ENCODE measurements at regions not wholly inside any gene's neighbourhood (a gene's known extent, or its start where the extent isn't known, plus 50 kb on each side); places are given as distances from the start of the nearest gene placed in this dataset.

DNA sequence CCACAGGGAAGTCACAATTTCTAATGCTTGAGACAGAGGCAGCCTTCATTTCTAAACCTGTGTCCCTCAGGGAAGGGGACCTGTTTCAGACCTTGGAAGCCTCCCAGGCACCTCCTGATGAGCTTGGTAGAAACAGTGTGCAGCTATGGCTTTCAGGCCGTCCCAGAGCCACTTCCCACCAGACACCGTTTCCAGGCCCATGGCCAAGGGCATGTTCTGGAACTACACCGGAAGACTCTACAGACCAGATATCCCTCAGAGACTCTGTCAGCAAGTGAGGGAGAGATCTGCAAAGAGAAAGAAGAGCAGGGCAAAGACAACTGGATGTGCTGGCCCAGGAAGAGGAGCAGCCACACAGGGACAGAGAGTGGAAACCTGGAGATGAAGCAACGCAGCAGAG, 82.2 kb upstream of the HSPA9 start:
- Histone ChIP-seq H3K4me1 (ENCODE audit: control insufficient read depth, insufficient read depth, low read length) (peaks cover 26% of the 10 kb centered on the region), H3K27ac (ENCODE audit: control insufficient read depth, insufficient read depth) (no peak overlapping the region), H2AFZ (ENCODE audit: control insufficient read depth, low read depth, low read length) (no peak overlapping the region), H4K20me1 (ENCODE audit: control insufficient read depth, insufficient read depth) (no peaks in the 10 kb centered on the region), H3K27me3 (replicated peaks in 1 of 2; ENCODE audit: control insufficient read depth in 2 of 2, insufficient read depth in 2 of 2, low read length in 1 of 2) (no peaks in the 10 kb centered on the region), H3K9ac (ENCODE audit: control insufficient read depth, insufficient read depth, low read length) (no peak overlapping the region), H3K79me2 (ENCODE audit: control insufficient read depth, insufficient read depth, low read length) (no peaks in the 10 kb centered on the region), H3K4me3 (no peak overlapping the region), H3K4me2 (ENCODE audit: control insufficient read depth, insufficient read depth) (no peak overlapping the region), H3K9me3 (replicated peaks; ENCODE audit: control insufficient read depth, insufficient read depth, low read length) (no peaks in the 10 kb centered on the region), H3K36me3 (ENCODE audit: control insufficient read depth in 2 of 2, insufficient read depth in 2 of 2, low read length in 1 of 2) (no peaks in the 10 kb centered on the region)
- in situ Hi-C loops (cut with MboI) = no loop called here
- ATAC-seq = no peak
- no peak for TF ChIP-seq SUPT20H (IDR thresholded peaks at IDR 0.05; ENCODE audit: borderline replicate concordance, control insufficient read depth, low read depth, low read length)
- TF ChIP-seq YY1 (IDR thresholded peaks at IDR 0.05; ENCODE audit: low read depth, low read length) = no peak
- no peak for TF ChIP-seq NRF1 (conservative IDR thresholded peaks at IDR 0.05; ENCODE audit: low read depth, low read length)
- TF ChIP-seq CHD2 (IDR thresholded peaks at IDR 0.05; ENCODE audit: borderline replicate concordance, low read depth, low read length) = no peak
- no peak for TF ChIP-seq ZNF384 (IDR thresholded peaks at IDR 0.05; ENCODE audit: borderline replicate concordance, low read depth, low read length)
- no peak for TF ChIP-seq RAD51 (IDR thresholded peaks at IDR 0.05)
- TF ChIP-seq CTCF (IDR thresholded peaks at IDR 0.05 in 2 of 3, conservative IDR thresholded peaks at IDR 0.05 in 1 of 3; ENCODE audit: control insufficient read depth in 2 of 3, extremely low read depth in 1 of 3, insufficient read depth in 1 of 3, low read depth in 3 of 3, low read length in 3 of 3) = no peak
- no peak for TF ChIP-seq CREM (IDR thresholded peaks at IDR 0.05; ENCODE audit: low read depth)
- TF ChIP-seq POLR2AphosphoS5 (IDR thresholded peaks at IDR 0.05; ENCODE audit: low read length) = no peak
- no peak for TF ChIP-seq HDAC2 (IDR thresholded peaks at IDR 0.05)
- TF ChIP-seq MTA2 (IDR thresholded peaks at IDR 0.05; ENCODE audit: low read depth) = no peak
- TF ChIP-seq POU2F2 (IDR thresholded peaks at IDR 0.05; ENCODE audit: borderline replicate concordance, low read depth, low read length) = no peak
- TF ChIP-seq TCF7 (IDR thresholded peaks at IDR 0.05; ENCODE audit: borderline replicate concordance) = no peak
- no peak for TF ChIP-seq KAT2A (conservative IDR thresholded peaks at IDR 0.05; ENCODE audit: control insufficient read depth, low read depth, low read length)
- no peak for TF ChIP-seq SREBF1 (IDR thresholded peaks at IDR 0.05; ENCODE audit: low read length)
- no peak for TF ChIP-seq ZZZ3 (IDR thresholded peaks at IDR 0.05; ENCODE audit: control insufficient read depth, insufficient read length, low read depth)
- TF ChIP-seq BHLHE40 (IDR thresholded peaks at IDR 0.05; ENCODE audit: borderline replicate concordance in 1 of 2, low read depth in 2 of 2, low read length in 1 of 2) = no peak
- TF ChIP-seq MTA3 (IDR thresholded peaks at IDR 0.05; ENCODE audit: borderline replicate concordance, low read length) = no peak
- no peak for TF ChIP-seq CBFB (IDR thresholded peaks at IDR 0.05; ENCODE audit: low read depth)
- BruUV-seq (replicated peaks) = no TSS peak
- 66% methylated on average over 4 of the region's 4 CpGs for WGBS (ENCODE audit: insufficient coverage, insufficient replicate concordance, low lambda C conversion rate, missing lambda C conversion rate)
- no peak for FAIRE-seq
- ChIA-PET SMC1A (ENCODE audit: uncharacterized antibody, unreplicated experiment) (no interaction called here), RAD21 (ENCODE audit: unreplicated experiment) (no interaction called here), CTCF (interaction anchor here (0.8 to 1.1 kb wide), 2 partner anchors 15 to 78 kb away, joined by 3 to 4 read pairs; no protein-coding TSS in a partner anchor), POLR2A (no interaction called here)
- DNase-seq (ENCODE audit: low read depth, low spot score) = no peak
- intact Hi-C loops (cut with micrococcal nuclease; ENCODE audit: unreplicated experiment) = no loop called here

Measured in GM12878 (cell line).